ENCODE measurements at regions not wholly inside any gene's neighbourhood (a gene's known extent, or its start where the extent isn't known, plus 50 kb on each side); places are given as distances from the start of the nearest gene placed in this dataset.

DNA sequence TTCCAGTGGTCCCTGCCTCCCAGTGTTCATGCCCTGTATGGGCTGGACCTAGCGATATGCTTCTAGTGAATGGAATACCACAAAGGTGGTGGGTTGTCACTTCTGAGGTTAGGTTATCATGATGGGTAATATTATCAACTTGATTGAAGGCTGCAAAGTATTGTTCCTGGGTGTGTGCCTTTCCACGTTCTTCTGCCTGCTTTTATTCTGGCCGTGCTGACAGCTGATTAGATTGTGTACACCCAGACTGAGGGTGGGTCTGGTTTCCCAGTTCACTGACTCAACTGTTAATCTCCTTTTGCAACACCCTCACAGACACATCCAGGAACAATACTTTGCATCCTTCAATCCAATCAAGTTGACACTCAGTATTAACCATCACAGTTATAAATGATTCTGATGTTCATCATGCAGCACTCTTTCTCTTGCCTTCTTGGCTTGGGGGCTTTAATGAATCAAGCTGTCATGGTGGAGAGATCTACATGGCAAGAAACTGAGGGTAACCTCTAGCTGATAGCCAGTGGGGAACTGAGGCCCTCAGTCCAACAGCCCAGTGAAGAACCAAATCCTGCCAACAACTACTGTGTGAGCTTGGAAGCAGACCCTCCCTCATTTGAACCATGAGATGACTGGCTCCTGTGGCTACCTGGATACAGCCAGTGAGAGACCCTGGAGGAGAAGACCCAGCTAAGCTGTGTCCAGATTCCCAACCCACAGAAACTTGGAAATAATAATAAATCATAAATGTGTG is 63.0 kb upstream of the CELF4 start:
- DNase-seq (ENCODE audit: extremely low read depth, low read depth, low spot score) = no peak

DNA sequence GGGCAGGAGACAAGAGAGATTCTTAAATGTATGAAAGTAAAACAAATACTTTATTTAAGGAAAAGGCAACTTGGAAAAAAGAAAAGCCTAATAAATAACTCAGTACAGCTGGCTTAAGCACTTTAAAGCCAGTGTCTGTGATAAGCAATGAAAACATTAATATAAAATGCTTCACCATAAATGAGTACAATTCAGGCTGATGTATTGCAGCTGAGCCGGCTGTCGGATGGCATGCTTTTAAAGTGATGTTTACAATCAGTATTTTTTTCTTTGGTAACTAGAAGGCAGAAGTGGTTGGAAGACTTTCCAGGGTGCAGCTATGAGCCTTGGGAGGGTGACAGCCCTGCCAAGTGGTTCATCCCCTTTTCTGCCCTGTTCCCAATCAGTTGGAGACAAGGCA is 58.7 kb upstream of the CELF4 start:
- no peak for DNase-seq (ENCODE audit: extremely low read depth, low read depth, low spot score)

DNA sequence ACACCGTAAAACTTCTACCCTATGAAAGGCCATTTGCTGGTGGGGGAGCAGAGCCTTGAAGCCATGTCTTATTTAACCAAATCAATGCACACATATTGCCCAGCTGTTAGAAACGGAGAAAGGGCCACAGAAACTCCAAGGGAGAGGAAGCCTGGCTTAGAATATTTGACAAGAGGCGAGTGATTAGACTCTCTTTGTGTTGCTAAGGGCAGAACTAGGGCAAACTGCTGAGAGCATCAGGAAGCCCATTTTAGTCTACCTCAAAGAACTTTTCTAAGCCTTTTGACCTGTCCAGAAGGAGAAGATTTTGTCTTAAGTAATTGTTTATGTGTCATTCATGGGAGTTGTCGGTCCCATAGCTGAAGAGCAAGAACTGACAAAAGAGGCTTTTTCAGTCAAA is 54.4 kb upstream of the CELF4 start:
- DNase-seq (ENCODE audit: extremely low read depth, low read depth, low spot score) = no peak

DNA sequence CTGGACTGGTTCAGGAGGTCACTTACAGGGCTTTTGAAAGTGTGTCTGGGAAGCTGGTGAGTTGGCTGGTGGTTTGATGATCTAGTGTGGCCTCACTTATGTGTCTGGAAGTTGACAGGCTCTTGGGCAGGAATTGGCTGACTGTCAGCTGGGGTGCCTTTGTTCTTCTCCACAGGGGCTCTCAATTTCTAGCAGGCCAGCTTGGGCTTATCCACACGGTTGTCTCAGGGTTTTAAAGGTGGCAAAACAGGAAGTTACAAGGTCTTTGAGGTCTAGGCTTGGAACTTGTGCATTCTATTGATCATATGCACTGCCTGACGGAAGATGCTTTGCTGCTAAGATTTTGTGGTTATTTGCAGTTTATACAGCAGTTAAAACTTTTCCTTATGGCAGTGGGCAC is 52.0 kb upstream of the CELF4 start:
- DNase-seq (ENCODE audit: extremely low read depth, low read depth, low spot score) = no peak

Data from glomerular endothelial cell (primary cell).